Liver (tissue), 8 donors: ENCODE measurements at regions not wholly inside any gene's neighbourhood (a gene's known extent, or its start where the extent isn't known, plus 50 kb on each side); places are given as distances from the start of the nearest gene placed in this dataset.

Experiments used
- DNase-seq: peaks from one replicate; pipeline ENCODE4 v3.0.0-alpha.2; 2017; ENCODE audit warnings: low spot score
- H3K27ac ChIP-seq, 2 donors: one replicate each; pipeline ENCODE4 v1.7.0; 2013; ENCODE audit warnings: inconsistent platforms in 2 of 2, low read length in 2 of 2, control low read depth in 1 of 2, low read depth in 1 of 2, mild to moderate bottlenecking in 1 of 2
- H3K27me3 ChIP-seq, 4 donors: one replicate each; pipeline versions ENCODE4 v1.6.1 to v1.7.0; 2013; ENCODE audit warnings: low read length in 3 of 4, inconsistent platforms in 1 of 4, mild to moderate bottlenecking in 1 of 4, moderate library complexity in 1 of 4; ENCODE audit not compliant: control insufficient read depth in 4 of 4, insufficient read depth in 4 of 4
- H3K36me3 ChIP-seq, 4 donors: one replicate each; pipeline versions ENCODE4 v1.6.1 to v1.7.0; 2013; ENCODE audit warnings: low read length in 3 of 4, mild to moderate bottlenecking in 3 of 4, low read depth in 1 of 4, moderate library complexity in 1 of 4; ENCODE audit not compliant: control insufficient read depth in 4 of 4, insufficient read depth in 3 of 4
- H3K4me1 ChIP-seq, 4 donors: one replicate each; pipeline versions ENCODE4 v1.6.1 to v1.7.0; 2013; ENCODE audit warnings: low read length in 3 of 4, mild to moderate bottlenecking in 3 of 4, moderate library complexity in 1 of 4; ENCODE audit not compliant: control insufficient read depth in 4 of 4, insufficient read depth in 4 of 4
- H3K4me3 ChIP-seq, 3 donors: one replicate each; pipeline versions ENCODE4 v1.6.1 to v1.7.0; 2013; ENCODE audit warnings: low read length in 3 of 3, control low read depth in 1 of 3, low read depth in 1 of 3, mild to moderate bottlenecking in 1 of 3
- H3K9ac ChIP-seq, 2 donors: one replicate each; pipeline ENCODE4 v1.7.0; 2013; ENCODE audit warnings: low read length in 2 of 2, mild to moderate bottlenecking in 2 of 2, moderate library complexity in 2 of 2, control low read depth in 1 of 2, low read depth in 1 of 2
- H3K9me3 ChIP-seq, 4 donors: one replicate each; pipeline versions ENCODE4 v1.6.1 to v1.7.0; 2013; ENCODE audit warnings: low read length in 3 of 4; ENCODE audit not compliant: control insufficient read depth in 4 of 4
- ATF3 ChIP-seq: IDR thresholded peaks from 2 replicates; pipeline ENCODE4 v1.6.1; 2016; ENCODE audit warnings: antibody characterized with exemption
- EGR1 ChIP-seq, 2 donors: IDR thresholded peaks; 2 replicates each; pipeline ENCODE4 v1.6.1; 2016 to 2018; ENCODE audit warnings: antibody characterized with exemption in 2 of 2, low read depth in 2 of 2
- FOXA1 ChIP-seq: IDR thresholded peaks from 2 replicates; pipeline ENCODE4 v1.6.1; 2016; ENCODE audit warnings: antibody characterized with exemption
- FOXA2 ChIP-seq: IDR thresholded peaks from 2 replicates; pipeline ENCODE4 v1.6.1; 2016; ENCODE audit warnings: antibody characterized with exemption
- GABPA ChIP-seq, 2 donors: IDR thresholded peaks in 1 of 2; conservative IDR thresholded peaks in 1 of 2; 2 replicates each; pipeline ENCODE4 v1.6.1; 2016; ENCODE audit warnings: antibody characterized with exemption in 2 of 2, mild to moderate bottlenecking in 1 of 2, moderate library complexity in 1 of 2
- HNF4A ChIP-seq, 2 donors: conservative IDR thresholded peaks; 2 replicates each; pipeline ENCODE4 v1.6.1; 2016; ENCODE audit warnings: antibody characterized with exemption in 2 of 2, mild to moderate bottlenecking in 2 of 2
- HNF4G ChIP-seq: IDR thresholded peaks from 2 replicates; pipeline ENCODE4 v1.6.1; 2016; ENCODE audit warnings: antibody characterized with exemption
- NR2F2 ChIP-seq: IDR thresholded peaks from 2 replicates; pipeline ENCODE4 v1.6.1; 2016; ENCODE audit warnings: antibody characterized with exemption
- RAD21 ChIP-seq, 2 donors: IDR thresholded peaks; 2 replicates each; pipeline ENCODE4 v1.6.1; 2016; ENCODE audit warnings: antibody characterized with exemption in 2 of 2, mild to moderate bottlenecking in 2 of 2
- RXRA ChIP-seq, 2 donors: IDR thresholded peaks; 2 replicates each; pipeline ENCODE4 v1.6.1; 2017 to 2018; ENCODE audit warnings: antibody characterized with exemption in 2 of 2, mild to moderate bottlenecking in 1 of 2
- SP1 ChIP-seq: IDR thresholded peaks from 2 replicates; pipeline ENCODE4 v1.6.1; 2018; ENCODE audit warnings: antibody characterized with exemption, mild to moderate bottlenecking
- TAF1 ChIP-seq: conservative IDR thresholded peaks from 2 replicates; pipeline ENCODE4 v1.6.1; 2016; ENCODE audit warnings: antibody characterized with exemption, mild to moderate bottlenecking
- YY1 ChIP-seq: IDR thresholded peaks from 2 replicates; pipeline ENCODE4 v1.6.1; 2016; ENCODE audit warnings: antibody characterized with exemption, mild to moderate bottlenecking
- ZBTB33 ChIP-seq: IDR thresholded peaks from 2 replicates; pipeline ENCODE4 v1.6.1; 2016; ENCODE audit warnings: antibody characterized with exemption
- WGBS: extraction: QIAGEN DNeasy Blood & Tissue Kit; methylation state at CpG from one replicate; pipeline ENCODE4 v1.1.7; 2013; 5-methylcytosine and 5-hydroxymethylcytosine counted together
- TF ChIP-seq, protein P1 (sequence below): IDR thresholded peaks from 2 replicates; pipeline ENCODE4 v1.6.1; 2016; ENCODE audit warnings: antibody characterized with exemption
- TF ChIP-seq, protein P2 (sequence below): fragments of 150-350 bp; IDR thresholded peaks from 2 replicates; pipeline ENCODE4 v1.5.1; 2017; ENCODE audit warnings: improper control_type of control experiment, low read depth, low read length; ENCODE audit not compliant: missing input control
- donor health status: healthy.
- donor health status: healthy.
- donor health status: healthy.
- donor health status: healthy.
- donor health status: healthy.

- H3K27ac ChIP-seq: no peak overlapping the region
- H3K4me3 ChIP-seq: no peak overlapping the region
- H3K27me3 ChIP-seq: no peaks in the 10 kb centered on the region
- H3K36me3 ChIP-seq: no peaks in the 10 kb centered on the region
- no peak for TF ChIP-seq GABPA (IDR thresholded peaks at IDR 0.05 in 1 of 2, conservative IDR thresholded peaks at IDR 0.05 in 1 of 2)
- TF ChIP-seq ATF3: no peak
- no peak for TF ChIP-seq YY1
- TF ChIP-seq SP1: no peak
- no peak for TF ChIP-seq EGR1 (IDR thresholded peaks at IDR 0.05; ENCODE audit: low read depth in 2 of 2)
- TF ChIP-seq HNF4G: no peak
- TF ChIP-seq HNF4A (conservative IDR thresholded peaks at IDR 0.05): no peak
- no peak for TF ChIP-seq RXRA (IDR thresholded peaks at IDR 0.05)
- no peak for TF ChIP-seq NR2F2
- H3K4me1 ChIP-seq: no peaks in the 10 kb centered on the region
- H3K9ac ChIP-seq: no peak overlapping the region
- no peaks in the 10 kb centered on the region for H3K9me3 ChIP-seq
- DNase-seq: no peak
Measured at GRCh38 chr15:96023081-96023480, 307.4 kb upstream of the NR2F2 start.

DNA sequence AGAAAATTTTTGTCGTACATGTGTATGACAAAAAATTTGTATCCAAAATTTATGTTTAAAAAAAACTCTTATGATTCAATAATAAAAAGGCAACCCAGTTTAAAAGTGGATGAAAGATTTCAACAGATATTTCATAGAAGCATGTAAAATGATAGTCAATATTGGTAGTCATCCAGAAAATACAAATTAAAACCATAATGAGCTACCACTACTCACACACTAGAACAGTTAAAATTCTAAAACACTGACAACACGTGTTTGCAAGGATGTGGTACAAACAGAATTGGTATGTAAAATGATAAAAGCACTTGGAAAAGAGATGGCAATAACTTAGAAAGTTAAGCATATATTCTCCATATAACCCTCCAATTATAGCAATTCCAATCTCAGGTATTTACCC, 303.0 kb upstream of the NR2F2 start:
- DNase-seq: no peak
- no peaks in the 10 kb centered on the region for H3K36me3 ChIP-seq
- H3K4me1 ChIP-seq: no peaks in the 10 kb centered on the region
- no peak for TF ChIP-seq EGR1 (IDR thresholded peaks at IDR 0.05; ENCODE audit: low read depth in 2 of 2)
- no peak for TF ChIP-seq HNF4G
- TF ChIP-seq FOXA2: no peak
- TF ChIP-seq, protein P1, sequence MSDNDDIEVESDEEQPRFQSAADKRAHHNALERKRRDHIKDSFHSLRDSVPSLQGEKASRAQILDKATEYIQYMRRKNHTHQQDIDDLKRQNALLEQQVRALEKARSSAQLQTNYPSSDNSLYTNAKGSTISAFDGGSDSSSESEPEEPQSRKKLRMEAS: no peak
- no peak for TF ChIP-seq RXRA (IDR thresholded peaks at IDR 0.05)
- TF ChIP-seq, protein P2, sequence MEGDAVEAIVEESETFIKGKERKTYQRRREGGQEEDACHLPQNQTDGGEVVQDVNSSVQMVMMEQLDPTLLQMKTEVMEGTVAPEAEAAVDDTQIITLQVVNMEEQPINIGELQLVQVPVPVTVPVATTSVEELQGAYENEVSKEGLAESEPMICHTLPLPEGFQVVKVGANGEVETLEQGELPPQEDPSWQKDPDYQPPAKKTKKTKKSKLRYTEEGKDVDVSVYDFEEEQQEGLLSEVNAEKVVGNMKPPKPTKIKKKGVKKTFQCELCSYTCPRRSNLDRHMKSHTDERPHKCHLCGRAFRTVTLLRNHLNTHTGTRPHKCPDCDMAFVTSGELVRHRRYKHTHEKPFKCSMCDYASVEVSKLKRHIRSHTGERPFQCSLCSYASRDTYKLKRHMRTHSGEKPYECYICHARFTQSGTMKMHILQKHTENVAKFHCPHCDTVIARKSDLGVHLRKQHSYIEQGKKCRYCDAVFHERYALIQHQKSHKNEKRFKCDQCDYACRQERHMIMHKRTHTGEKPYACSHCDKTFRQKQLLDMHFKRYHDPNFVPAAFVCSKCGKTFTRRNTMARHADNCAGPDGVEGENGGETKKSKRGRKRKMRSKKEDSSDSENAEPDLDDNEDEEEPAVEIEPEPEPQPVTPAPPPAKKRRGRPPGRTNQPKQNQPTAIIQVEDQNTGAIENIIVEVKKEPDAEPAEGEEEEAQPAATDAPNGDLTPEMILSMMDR: no peak
- no peak for TF ChIP-seq HNF4A (conservative IDR thresholded peaks at IDR 0.05)
- TF ChIP-seq RAD21 (IDR thresholded peaks at IDR 0.05): no peak
- no peak for TF ChIP-seq FOXA1
- no peak for TF ChIP-seq ATF3
- TF ChIP-seq ZBTB33: no peak
- TF ChIP-seq TAF1: no peak
- no peak overlapping the region for H3K4me3 ChIP-seq
- peaks cover 0 to 3% (median 0%) of the 10 kb centered on the region in 4 donors for H3K27me3 ChIP-seq
- H3K27ac ChIP-seq: no peak overlapping the region
- H3K9me3 ChIP-seq: no peaks in the 10 kb centered on the region
- H3K9ac ChIP-seq: no peak overlapping the region
- WGBS: 95% methylated on average over 2 of the region's 2 CpGs
